Keratinocyte (primary cell): ENCODE measurements at regions not wholly inside any gene's neighbourhood (a gene's known extent, or its start where the extent isn't known, plus 50 kb on each side); places are given as distances from the start of the nearest gene placed in this dataset.

Source experiments
- DNase-seq: peaks from one replicate; pipeline ENCODE4 v3.0.0-alpha.2; 2011; ENCODE audit warnings: low read depth, missing footprints, low spot score
- FAIRE-seq: peaks from 2 replicates; lab custom pipeline; 2011; peaks lifted over from hg19 to GRCh38; lab: Jason Lieb, UNC
- H2AFZ ChIP-seq: 2 replicates; pipeline ENCODE4 v1.6.0; 2012; ENCODE audit warnings: low read length, control low read depth, inconsistent platforms; ENCODE audit not compliant: control insufficient read depth
- H3K27ac ChIP-seq: 2 replicates; pipeline ENCODE4 v1.5.1; 2011; ENCODE audit warnings: low read length; ENCODE audit not compliant: control insufficient read depth, insufficient read depth
- H3K27me3 ChIP-seq: 3 replicates; pipeline ENCODE4 v1.6.0; 2011; ENCODE audit warnings: low read length; ENCODE audit not compliant: control insufficient read depth, insufficient read depth; ENCODE audit errors: extremely low read depth
- H3K36me3 ChIP-seq, 2 experiments: 2 replicates in 1 of 2; 3 replicates in 1 of 2; pipeline ENCODE4 v1.5.1; 2011; ENCODE audit warnings: low read length in 2 of 2, mild to moderate bottlenecking in 1 of 2; ENCODE audit not compliant: control insufficient read depth in 2 of 2, insufficient read depth in 2 of 2; ENCODE audit errors: extremely low read depth in 1 of 2
- H3K4me1 ChIP-seq: 3 replicates; pipeline ENCODE4 v1.5.1; 2011; ENCODE audit warnings: low read length; ENCODE audit not compliant: control insufficient read depth, insufficient read depth; ENCODE audit errors: extremely low read depth
- H3K4me2 ChIP-seq: 3 replicates; pipeline ENCODE4 v1.6.0; 2011; ENCODE audit warnings: low read depth, low read length; ENCODE audit not compliant: control insufficient read depth, insufficient read depth; ENCODE audit errors: extremely low read depth
- H3K4me3 ChIP-seq, 3 experiments: fragments of 200-600 bp in 1 of 3; sonication (generic) in 1 of 3; 2 replicates in 2 of 3; 3 replicates in 1 of 3; pipeline ENCODE4 v1.5.1; 2011 to 2016; ENCODE audit warnings: low read length in 3 of 3, mild to moderate bottlenecking in 3 of 3, control low read depth in 2 of 3, inconsistent platforms in 1 of 3, low read depth in 1 of 3, mixed read lengths in 1 of 3, mixed run types in 1 of 3, moderate library complexity in 1 of 3; ENCODE audit not compliant: control insufficient read depth in 2 of 3, insufficient read depth in 2 of 3; ENCODE audit errors: extremely low read depth in 1 of 3
- H3K79me2 ChIP-seq: 2 replicates; pipeline ENCODE4 v1.6.0; 2012; ENCODE audit warnings: low read length; ENCODE audit not compliant: control insufficient read depth, insufficient read depth
- H3K9ac ChIP-seq: 3 replicates; pipeline ENCODE4 v1.6.0; 2011; ENCODE audit warnings: low read length; ENCODE audit not compliant: control insufficient read depth, insufficient read depth; ENCODE audit errors: extremely low read depth
- H3K9me1 ChIP-seq: 3 replicates; pipeline ENCODE4 v1.6.0; 2011; ENCODE audit warnings: low read length; ENCODE audit not compliant: control insufficient read depth, insufficient read depth; ENCODE audit errors: extremely low read depth
- H3K9me3 ChIP-seq: 2 replicates; pipeline ENCODE4 v1.5.1; 2012; ENCODE audit warnings: low read depth, low read length; ENCODE audit not compliant: control insufficient read depth
- H4K20me1 ChIP-seq: 3 replicates; pipeline ENCODE4 v1.6.0; 2011; ENCODE audit warnings: low read length; ENCODE audit not compliant: control insufficient read depth, insufficient read depth; ENCODE audit errors: extremely low read depth
- CTCF ChIP-seq, 3 experiments: IDR thresholded peaks in 1 of 3; conservative IDR thresholded peaks in 1 of 3; optimal IDR thresholded peaks in 1 of 3; 2 replicates in 2 of 3; 3 replicates in 1 of 3; pipeline versions ENCODE3 to v1.5.1; 2011; ENCODE audit warnings: low read length in 3 of 3, mild to moderate bottlenecking in 3 of 3, moderate library complexity in 2 of 3, control low read depth in 1 of 3, inconsistent platforms in 1 of 3; ENCODE audit not compliant: insufficient read depth in 2 of 3; ENCODE audit errors: extremely low read depth in 1 of 3
- EZH2 ChIP-seq: IDR thresholded peaks from one replicate; pipeline ENCODE4 v1.6.1; 2012; ENCODE audit warnings: inconsistent platforms, mild to moderate bottlenecking, low read length, moderate library complexity
- dilution Hi-C: fragments of 300-500 bp; cut with MboI; formaldehyde crosslinking; loops from one replicate; pipeline ENCODE4 v1.7.0; 2020; ENCODE audit warnings: low sequenced_read_pairs; ENCODE audit not compliant: extremely low pct_ligation_motif_present

- H3K9me1 ChIP-seq = no peaks in the 10 kb centered on the region
- H3K4me3 ChIP-seq = no peak overlapping the region
- no peak overlapping the region for H2AFZ ChIP-seq
- peaks cover 3% of the 10 kb centered on the region for H3K27me3 ChIP-seq
- H3K4me2 ChIP-seq = no peak overlapping the region
- no peak overlapping the region for H3K9ac ChIP-seq
- no peaks in the 10 kb centered on the region for H3K79me2 ChIP-seq
- H4K20me1 ChIP-seq = no peaks in the 10 kb centered on the region
- no peak for DNase-seq
- H3K4me1 ChIP-seq = no peaks in the 10 kb centered on the region
- dilution Hi-C loops = no loop called here
- H3K27ac ChIP-seq = no peak overlapping the region
- no peaks in the 10 kb centered on the region for H3K36me3 ChIP-seq
- no peak for FAIRE-seq
- no peaks in the 10 kb centered on the region for H3K9me3 ChIP-seq
- no peak for TF ChIP-seq EZH2
- TF ChIP-seq CTCF (optimal IDR thresholded peaks at IDR 0.05 in 1 of 3, IDR thresholded peaks at IDR 0.05 in 1 of 3, conservative IDR thresholded peaks at IDR 0.05 in 1 of 3; ENCODE audit: extremely low read depth in 1 of 3, insufficient read depth in 2 of 3, low read length in 3 of 3) = no peak
Observed at GRCh38 chr7:35513195-35513594, 181.7 kb downstream of the HERPUD2 start.

- Histone ChIP-seq H3K9me1 (no peaks in the 10 kb centered on the region), H3K79me2 (no peaks in the 10 kb centered on the region), H2AFZ (no peak overlapping the region), H3K4me1 (no peaks in the 10 kb centered on the region), H3K9me3 (no peaks in the 10 kb centered on the region), H3K36me3 (no peaks in the 10 kb centered on the region), H3K4me3 (no peak overlapping the region), H4K20me1 (no peaks in the 10 kb centered on the region), H3K27me3 (no peaks in the 10 kb centered on the region), H3K27ac (no peak overlapping the region), H3K4me2 (no peak overlapping the region), H3K9ac (no peak overlapping the region)
- TF ChIP-seq EZH2 = no peak
- dilution Hi-C loops = no loop called here
- no peak for FAIRE-seq
- no peak for DNase-seq
Observed at GRCh38 chr7:35512716-35513115, 182.2 kb downstream of the HERPUD2 start.

- Histone ChIP-seq H3K9me3 (no peaks in the 10 kb centered on the region), H3K4me1 (no peaks in the 10 kb centered on the region), H3K9me1 (no peaks in the 10 kb centered on the region), H3K27me3 (no peaks in the 10 kb centered on the region), H2AFZ (no peak overlapping the region), H3K27ac (no peak overlapping the region), H3K79me2 (no peaks in the 10 kb centered on the region), H3K4me2 (no peak overlapping the region), H3K36me3 (no peaks in the 10 kb centered on the region), H3K4me3 (no peak overlapping the region), H4K20me1 (no peaks in the 10 kb centered on the region), H3K9ac (no peak overlapping the region)
- TF ChIP-seq EZH2 (no peak), CTCF (optimal IDR thresholded peaks at IDR 0.05 in 1 of 3, IDR thresholded peaks at IDR 0.05 in 1 of 3, conservative IDR thresholded peaks at IDR 0.05 in 1 of 3; ENCODE audit: extremely low read depth in 1 of 3, insufficient read depth in 2 of 3, low read length in 3 of 3) (peak in 2 of 3 experiments; percentile 3 to 7)
- dilution Hi-C loops = no loop called here
- DNase-seq (no peak), FAIRE-seq (no peak)
Observed at GRCh38 chr7:35508623-35509400, 186.1 kb downstream of the HERPUD2 start.
